HepG2 (cell line): ENCODE measurements at regions not wholly inside any gene's neighbourhood (a gene's known extent, or its start where the extent isn't known, plus 50 kb on each side); places are given as distances from the start of the nearest gene placed in this dataset.

Source experiments
- ATAC-seq: fragments of 200-7000 bp; cut with Tn5 transposase; 3 replicates; pipeline ENCODE4 v1.9.1; 2020; ENCODE audit warnings: mild to moderate bottlenecking, moderate library complexity
- BruUV-seq: library from RNA; stranded (reverse); fragments of 400-500 nt; replicated peaks from 2 replicates; lab custom pipeline; 2021; lab: Mats Ljungman, UMichigan
- CTCF ChIA-PET: fragments of 300-600 bp; formaldehyde crosslinking; extraction: SDS; loops from one replicate; lab custom pipeline; 2021; ENCODE audit warnings: low total read pairs, inconsistent platforms, low intra/inter-chr PET ratio; lab: Yijun Ruan, JAX
- POLR2A ChIA-PET: fragments of 350-600 bp; sonication (Branson Sonifier 250); formaldehyde crosslinking; loops from one replicate; lab custom pipeline; 2020; ENCODE audit warnings: antibody characterized with exemption, inconsistent platforms; lab: Yijun Ruan, JAX
- DNase-seq: peaks from one replicate; pipeline ENCODE4 v3.0.0-alpha.2; 2015; ENCODE audit warnings: low spot score
- FAIRE-seq: peaks from 3 replicates; lab custom pipeline; 2011; peaks lifted over from hg19 to GRCh38; lab: Jason Lieb, UNC
- H2AFZ ChIP-seq: one replicate; pipeline ENCODE4 v1.6.1; 2011; ENCODE audit warnings: low read length, inconsistent platforms
- H3K27ac ChIP-seq: fragments of 300-600 bp; 3 replicates; pipeline ENCODE4 v1.8.0; 2011; ENCODE audit warnings: mixed run types, mild to moderate bottlenecking, mixed read lengths, low read length, inconsistent platforms; ENCODE audit not compliant: insufficient read depth; ENCODE audit errors: extremely low read length
- H3K27me3 ChIP-seq, 2 experiments: fragments of 200-600 bp in 1 of 2; 2 replicates in 1 of 2; 3 replicates in 1 of 2; pipeline versions ENCODE4 v1.6.0 to v1.8.0; 2011; ENCODE audit warnings: low read length in 2 of 2, mild to moderate bottlenecking in 2 of 2, moderate library complexity in 2 of 2, inconsistent platforms in 1 of 2; ENCODE audit not compliant: insufficient read depth in 2 of 2, control insufficient read depth in 1 of 2
- H3K36me3 ChIP-seq, 2 experiments: fragments of 200-600 bp in 1 of 2; replicated peaks in 1 of 2; 2 replicates in 1 of 2; 3 replicates in 1 of 2; pipeline versions ENCODE4 v1.5.1 to v1.8.0; 2011; ENCODE audit warnings: low read length in 2 of 2, inconsistent platforms in 1 of 2; ENCODE audit not compliant: insufficient read depth in 2 of 2, control insufficient read depth in 1 of 2
- H3K4me1 ChIP-seq: 2 replicates; pipeline ENCODE4 v1.5.1; 2012; ENCODE audit warnings: low read length, inconsistent platforms; ENCODE audit not compliant: insufficient read depth
- H3K4me2 ChIP-seq: 2 replicates; pipeline ENCODE4 v1.6.0; 2011; ENCODE audit warnings: low read depth, low read length, inconsistent platforms
- H3K4me3 ChIP-seq, 3 experiments: fragments of 200-600 bp in 1 of 3; sonication (generic), shearing (Covaris generic) in 1 of 3; replicated peaks in 1 of 3; 2 replicates each; pipeline ENCODE4 v1.5.1; 2011 to 2016; ENCODE audit warnings: low read length in 3 of 3, inconsistent platforms in 2 of 3, low read depth in 2 of 3, mild to moderate bottlenecking in 2 of 3, control low read depth in 1 of 3, mixed read lengths in 1 of 3; ENCODE audit not compliant: insufficient read depth in 1 of 3
- H3K79me2 ChIP-seq: one replicate; pipeline ENCODE4 v1.6.1; 2011; ENCODE audit warnings: low read length, inconsistent platforms; ENCODE audit not compliant: insufficient read depth
- H3K9ac ChIP-seq: 2 replicates; pipeline ENCODE4 v1.6.0; 2011; ENCODE audit warnings: mild to moderate bottlenecking, low read depth, low read length, inconsistent platforms; ENCODE audit not compliant: insufficient read depth
- H3K9me3 ChIP-seq: 2 replicates; pipeline ENCODE4 v1.5.1; 2012; ENCODE audit warnings: mild to moderate bottlenecking, low read length
- H4K20me1 ChIP-seq: 2 replicates; pipeline ENCODE4 v1.6.0; 2011; ENCODE audit warnings: inconsistent platforms, mild to moderate bottlenecking, low read length, moderate library complexity; ENCODE audit not compliant: insufficient read depth
- CEBPB ChIP-seq: IDR thresholded peaks from 2 replicates; pipeline ENCODE4 v1.6.1; 2011; ENCODE audit warnings: low read depth, low read length, improper control_type of control experiment, borderline replicate concordance
- DPF2 ChIP-seq: sonication (generic); formaldehyde crosslinking; IDR thresholded peaks from 2 replicates; pipeline ENCODE4 v1.4.0; 2020; ENCODE audit warnings: mild to moderate bottlenecking, low read depth, missing genetic modification reagents, borderline replicate concordance
- HNRNPK ChIP-seq: fragments of 200-400 bp; formaldehyde crosslinking; IDR thresholded peaks from 2 replicates; pipeline ENCODE4 v1.6.1; 2018; ENCODE audit warnings: low read length, low read depth, moderate library complexity, mild to moderate bottlenecking; ENCODE audit not compliant: poor library complexity, severe bottlenecking
- RFXAP ChIP-seq: sonication (generic); formaldehyde crosslinking; IDR thresholded peaks from 2 replicates; pipeline ENCODE4 v1.4.0; 2020; ENCODE audit warnings: missing genetic modification reagents, borderline replicate concordance
- U2AF2 ChIP-seq: fragments of 200-400 bp; formaldehyde crosslinking; IDR thresholded peaks from 2 replicates; pipeline ENCODE4 v1.6.1; 2017; ENCODE audit warnings: low read depth, mild to moderate bottlenecking, low read length
- WGBS: methylation state at CpG from one replicate; pipeline ENCODE4 v1.1.6; 2017; ENCODE audit warnings: low lambda C conversion rate; 5-methylcytosine and 5-hydroxymethylcytosine counted together
- in situ Hi-C: cut with HindIII; loops from 2 replicates; pipeline ENCODE4 v1.10.0; 2017; ENCODE audit warnings: low pct_unique_long_range_greater_than_20kb; ENCODE audit not compliant: extremely low pct_ligation_motif_present
- intact Hi-C: fragments of 100-400 bp; cut with micrococcal nuclease; formaldehyde crosslinking; loops from one replicate; pipeline ENCODE4 v1.10.0; 2022; ENCODE audit not compliant: unreplicated experiment

DNA sequence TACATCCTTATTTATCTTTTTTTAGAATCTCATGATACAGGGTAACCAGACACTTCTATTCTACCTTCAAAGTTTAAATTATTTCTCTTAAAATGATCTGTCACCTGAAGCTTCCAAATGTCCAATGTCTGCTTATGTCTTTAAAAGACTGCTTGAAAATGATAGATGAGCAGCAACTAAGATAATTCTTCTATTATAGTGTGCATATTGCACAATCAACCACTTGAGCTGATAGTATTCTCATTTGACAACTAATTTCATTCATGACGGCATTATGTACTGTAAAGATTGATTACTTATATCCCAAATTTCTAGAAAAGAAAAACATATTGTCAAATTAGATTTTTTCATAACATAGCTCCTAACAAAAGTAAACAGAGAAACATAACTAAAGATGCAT, 1478.2 kb upstream of the MIR17HG start:
- BruUV-seq = no TSS peak
- TF ChIP-seq RFXAP (CRISPR knock-in tag) (no peak), U2AF2 (no peak), DPF2 (CRISPR knock-in tag) (no peak), CEBPB (peak; percentile 44; the same call in 1 of the 2 replicates)
- H3K9ac ChIP-seq = no peak overlapping the region
- no peaks in the 10 kb centered on the region for H3K79me2 ChIP-seq
- H4K20me1 ChIP-seq = no peaks in the 10 kb centered on the region
- H3K27ac ChIP-seq = no peak overlapping the region
- no peak for FAIRE-seq
- 0% methylated on average over 1 of the region's 1 CpG for WGBS
- ChIA-PET CTCF (no interaction called here), POLR2A (no interaction called here)
- H3K27me3 ChIP-seq = no peaks in the 10 kb centered on the region
- no peak for ATAC-seq
- no peak overlapping the region for H3K4me3 ChIP-seq
- no peak overlapping the region for H2AFZ ChIP-seq
- no peaks in the 10 kb centered on the region for H3K4me1 ChIP-seq
- no peaks in the 10 kb centered on the region for H3K36me3 ChIP-seq
- no peak for DNase-seq
- intact Hi-C loops = no loop called here
- no peak overlapping the region for H3K4me2 ChIP-seq
- H3K9me3 ChIP-seq = no peaks in the 10 kb centered on the region; the same call in 1 of the 2 replicates
- in situ Hi-C loops = no loop called here

DNA sequence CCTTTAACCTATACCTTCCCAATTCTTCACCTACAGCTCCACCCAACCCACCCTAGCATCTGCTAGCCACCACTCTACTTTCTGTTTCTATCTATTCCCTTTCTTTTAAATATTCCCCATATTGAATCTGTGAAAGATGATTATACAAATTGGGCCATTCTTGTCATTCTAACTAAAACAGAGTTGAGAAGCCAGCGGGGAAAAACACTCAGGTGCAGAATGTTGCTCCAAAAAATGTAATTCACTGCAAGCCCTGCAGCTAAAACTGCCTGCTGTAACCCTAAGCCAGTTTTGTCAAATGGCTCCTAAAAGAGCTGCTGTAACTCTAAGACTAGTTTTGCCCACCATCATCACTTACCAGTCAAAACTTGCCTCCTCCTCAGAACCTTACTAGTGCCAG, 1468.6 kb upstream of the MIR17HG start:
- intact Hi-C loops = no loop called here
- no peak overlapping the region for H3K4me2 ChIP-seq
- ATAC-seq = no peak
- POLR2A ChIA-PET = no interaction called here
- no peak overlapping the region for H3K27ac ChIP-seq
- H3K36me3 ChIP-seq = no peaks in the 10 kb centered on the region
- TF ChIP-seq HNRNPK = no peak
- TF ChIP-seq, all 625 proteins: peak for 0
- no TSS peak for BruUV-seq
- Histone ChIP-seq H3K4me1 (no peaks in the 10 kb centered on the region), H3K79me2 (no peaks in the 10 kb centered on the region), H2AFZ (no peak overlapping the region), H4K20me1 (no peaks in the 10 kb centered on the region), H3K4me3 (no peak overlapping the region), H3K9ac (no peak overlapping the region), H3K9me3 (no peaks in the 10 kb centered on the region), H3K27me3 (no peaks in the 10 kb centered on the region)
- DNase-seq = no peak
- whole genome bisulfite sequencing = 0% methylated on average over 1 of the region's 1 CpG
- CTCF ChIA-PET = no interaction called here
- no peak for FAIRE-seq
- in situ Hi-C loops = no loop called here
